HT-29 (cell line): ENCODE measurements at regions not wholly inside any gene's neighbourhood (a gene's known extent, or its start where the extent isn't known, plus 50 kb on each side); places are given as distances from the start of the nearest gene placed in this dataset.
"Not testable (repeated sequence)": the region's sequence is repeated elsewhere in the genome, so short reads cannot be mapped to it uniquely, and the experiment has no call there.

Experiments used
- DNase-seq: peaks from one replicate; pipeline ENCODE4 v3.0.0-alpha.2; 2015; ENCODE audit warnings: low spot score

- not testable (repeated sequence) for DNase-seq
Observed at GRCh38 chr2:87667027-87667426, 80.9 kb upstream of the PLGLB2 start.

DNA sequence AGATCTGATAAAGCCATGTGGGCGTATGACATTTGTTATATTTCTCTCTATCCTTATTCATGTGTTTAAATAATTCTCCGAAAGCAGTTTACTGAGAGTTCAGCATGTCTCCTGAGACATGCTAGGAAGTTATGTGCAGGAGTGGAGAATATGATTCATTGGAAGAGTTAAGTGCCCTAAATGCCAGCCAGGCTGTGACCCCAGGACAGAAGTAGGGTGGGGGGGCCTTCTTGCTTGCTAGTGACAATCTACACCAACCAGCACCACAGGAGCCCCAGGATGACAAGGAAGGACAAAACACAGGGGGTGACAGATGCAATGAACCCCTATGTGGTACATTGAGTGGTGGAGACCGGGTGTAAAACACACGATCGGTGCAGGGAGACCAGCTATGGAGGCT, 79.5 kb upstream of the PLGLB2 start:
- DNase-seq, result not testable (repeated sequence)

DNA sequence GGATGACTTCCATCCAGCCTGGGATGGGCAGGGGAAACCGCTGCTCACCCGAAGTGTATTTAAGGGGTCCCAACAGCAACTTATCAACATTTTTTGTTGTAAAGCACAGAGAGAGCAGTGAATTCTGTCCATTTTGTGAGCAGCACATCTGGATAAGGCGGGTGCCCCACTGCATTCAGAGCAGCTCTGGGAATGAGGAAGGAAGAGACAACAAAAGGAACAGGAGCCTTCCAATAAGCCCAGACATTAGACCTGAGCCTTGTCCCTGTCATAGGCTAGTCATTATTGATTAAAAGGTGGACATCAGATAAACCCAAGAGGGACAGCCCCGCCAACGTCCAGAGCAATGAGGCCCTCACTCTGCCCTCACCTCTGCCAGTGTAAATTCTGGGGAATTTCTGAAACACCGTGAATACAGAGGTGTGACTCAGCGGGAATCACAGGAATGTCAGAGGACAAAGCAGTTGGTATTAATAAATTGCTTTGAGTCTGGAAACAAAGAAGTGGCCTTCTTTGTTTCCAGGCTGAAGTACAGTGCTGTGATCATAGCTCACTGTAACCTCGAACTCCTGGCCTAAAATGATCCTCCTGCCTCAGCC, 78.2 kb upstream of the PLGLB2 start:
- DNase-seq, result not testable (repeated sequence)

- DNase-seq, result not testable (repeated sequence)
Observed at GRCh38 chr2:87672404-87672803, 75.5 kb upstream of the PLGLB2 start.

DNA sequence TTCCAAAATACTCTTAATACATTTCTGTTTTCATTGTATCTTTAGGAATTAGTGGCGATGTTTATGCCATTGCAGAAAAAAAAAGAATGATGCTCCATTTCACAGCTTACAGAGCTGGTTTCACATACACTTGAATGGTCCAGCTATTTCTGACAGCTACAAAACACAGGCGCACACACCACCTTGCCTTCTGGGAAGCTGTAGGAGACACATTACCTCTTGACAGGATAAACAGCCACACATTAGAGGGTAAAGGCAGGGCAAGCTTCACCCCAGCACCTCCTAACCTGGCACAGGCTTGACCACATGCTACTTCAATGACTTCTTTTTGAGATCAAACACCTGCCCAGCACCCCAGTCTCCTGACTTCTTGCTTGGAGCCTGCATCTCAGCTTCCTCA, 73.2 kb upstream of the PLGLB2 start:
- not testable (repeated sequence) for DNase-seq

- DNase-seq, result not testable (repeated sequence)
Observed at GRCh38 chr2:87675487-87675886, 72.4 kb upstream of the PLGLB2 start.

GRCh38 chr2:87677421-87677923, 70.4 kb upstream of the PLGLB2 start:
- not testable (repeated sequence) for DNase-seq

- DNase-seq, result not testable (repeated sequence)
Observed at GRCh38 chr2:87678742-87679173, 69.1 kb upstream of the PLGLB2 start.

- DNase-seq, result not testable (repeated sequence)
Observed at GRCh38 chr2:87679950-87680349, 67.9 kb upstream of the PLGLB2 start.

- DNase-seq, result not testable (repeated sequence)
Observed at GRCh38 chr2:87680691-87681090, 67.2 kb upstream of the PLGLB2 start.

GRCh38 chr2:87683451-87683850, 64.4 kb upstream of the PLGLB2 start:
- not testable (repeated sequence) for DNase-seq

- not testable (repeated sequence) for DNase-seq
Observed at GRCh38 chr2:87683961-87684360, 63.9 kb upstream of the PLGLB2 start.

- DNase-seq, result not testable (repeated sequence)
Observed at GRCh38 chr2:87685558-87685957, 62.3 kb upstream of the PLGLB2 start.

GRCh38 chr2:87686873-87687549, 60.9 kb upstream of the PLGLB2 start:
- DNase-seq, result not testable (repeated sequence)

- DNase-seq, result not testable (repeated sequence)
Observed at GRCh38 chr2:87687550-87688270, 60.2 kb upstream of the PLGLB2 start.

DNA sequence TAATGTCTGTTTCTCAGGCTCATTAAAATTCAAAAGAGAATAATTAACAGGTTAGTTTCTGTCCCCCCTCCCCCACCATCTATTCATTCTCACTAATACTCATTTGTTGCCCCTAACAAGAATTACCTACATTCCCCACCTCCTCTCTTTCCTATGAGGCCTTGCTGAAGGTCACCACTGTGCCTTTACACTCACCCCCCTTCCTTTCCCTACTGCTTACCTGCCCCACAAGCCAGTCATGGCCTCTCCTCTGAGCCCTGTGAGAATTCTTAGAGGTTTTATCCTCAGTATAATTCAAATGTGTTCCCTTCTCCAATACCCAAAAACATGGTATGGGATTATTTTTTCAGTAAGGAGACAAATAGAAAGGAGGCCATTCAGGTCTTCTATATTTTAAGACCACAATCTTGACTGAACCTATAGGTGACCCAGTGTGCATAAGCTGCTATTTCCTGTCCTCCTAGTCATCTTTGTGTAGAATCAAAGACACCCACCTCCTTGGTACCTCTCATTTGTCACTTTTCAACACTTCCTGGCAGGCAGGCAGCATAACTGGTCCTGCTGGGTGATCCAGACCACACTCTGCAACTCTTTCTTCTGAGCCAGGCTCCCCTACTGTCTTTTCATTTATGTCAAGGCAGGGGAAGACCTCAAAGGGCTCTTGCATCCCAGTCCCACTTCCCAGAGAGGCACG, 55.8 kb upstream of the PLGLB2 start:
- DNase-seq, result not testable (repeated sequence)

- not testable (repeated sequence) for DNase-seq
Observed at GRCh38 chr2:87692914-87693313, 55.0 kb upstream of the PLGLB2 start.

DNA sequence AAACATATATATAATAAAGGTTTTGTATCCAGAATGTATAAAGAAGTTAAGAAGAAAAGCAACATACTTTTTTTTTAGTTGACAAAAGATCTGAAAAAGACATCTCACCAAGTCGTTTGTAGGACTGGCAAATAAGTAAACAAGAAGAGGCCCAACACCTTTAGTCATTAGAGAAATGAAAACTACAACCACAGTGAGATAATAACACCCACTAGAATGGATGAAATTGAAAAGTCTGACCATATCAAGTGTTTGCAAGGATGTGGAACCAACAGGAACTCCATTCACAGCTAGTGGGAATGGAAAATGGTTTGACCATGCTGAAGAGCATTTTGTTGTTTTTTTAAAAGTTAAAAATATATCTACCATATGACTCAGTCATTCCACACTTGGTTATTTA, 54.0 kb upstream of the PLGLB2 start:
- DNase-seq, result not testable (repeated sequence)

DNA sequence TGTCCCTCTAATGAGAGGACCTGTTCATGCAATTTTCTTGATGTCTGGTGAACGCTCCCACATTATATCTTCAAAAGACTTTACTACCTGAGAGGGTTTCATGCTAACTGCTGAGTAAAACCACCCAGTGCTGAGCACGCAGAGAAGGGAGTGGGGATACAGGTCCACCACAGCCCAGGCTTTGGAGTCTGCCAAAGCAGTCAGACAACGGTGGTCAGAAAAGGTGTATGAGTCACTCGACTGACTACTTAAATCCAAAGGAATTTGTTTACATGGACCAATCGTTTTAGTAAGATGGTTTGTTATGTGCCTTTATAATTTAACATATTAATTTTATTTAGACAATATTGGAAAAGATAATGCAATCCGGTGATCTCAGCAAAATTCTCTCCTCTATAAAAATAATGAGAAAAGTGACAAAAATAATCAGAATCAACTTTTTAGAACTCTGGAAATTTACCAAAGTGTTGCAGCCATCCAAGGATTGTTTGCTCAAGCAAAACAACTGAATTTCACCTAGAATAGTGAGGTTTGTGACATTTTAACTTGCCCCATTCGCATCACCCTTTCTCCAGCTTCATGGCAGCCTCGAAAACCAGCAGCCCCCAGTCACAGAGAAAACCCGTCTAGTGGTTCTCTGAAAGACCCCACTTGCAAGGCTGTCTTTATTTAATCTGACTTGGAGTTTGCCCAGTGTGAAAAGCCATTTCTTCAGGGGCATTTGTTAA, 52.1 kb upstream of the PLGLB2 start:
- not testable (repeated sequence) for DNase-seq
